ENCODE measurements at regions not wholly inside any gene's neighbourhood (a gene's known extent, or its start where the extent isn't known, plus 50 kb on each side); places are given as distances from the start of the nearest gene placed in this dataset.

DNA sequence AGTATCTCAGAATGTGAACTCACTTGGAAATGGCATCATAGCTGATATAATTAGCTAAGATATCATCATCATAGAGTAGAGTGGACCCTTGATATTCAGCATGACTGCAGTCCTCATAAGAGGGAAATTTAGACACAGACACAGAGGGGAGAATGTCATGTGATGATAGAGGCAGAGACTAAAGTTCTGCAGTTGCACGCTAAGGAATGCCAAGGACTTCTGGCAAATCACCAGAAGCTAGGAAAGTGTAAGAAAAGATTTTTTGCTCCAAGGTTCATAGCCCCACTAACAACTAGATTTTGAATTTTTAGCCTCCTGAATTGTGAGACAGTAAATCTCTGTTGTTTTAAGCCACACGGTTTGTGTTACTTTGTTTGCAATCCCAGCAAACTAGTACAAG is 612.6 kb upstream of the ST8SIA4 start:
- TF ChIP-seq CTCF (IDR thresholded peaks at IDR 0.05; ENCODE audit: insufficient read depth, low read length) (no peak), POLR2AphosphoS5 (IDR thresholded peaks at IDR 0.05; ENCODE audit: low read depth) (no peak), GABPA (IDR thresholded peaks at IDR 0.05; ENCODE audit: low read depth) (no peak), SPI1 (IDR thresholded peaks at IDR 0.05; ENCODE audit: borderline replicate concordance, low read depth) (no peak)
- TF ChIP-seq, protein P1, sequence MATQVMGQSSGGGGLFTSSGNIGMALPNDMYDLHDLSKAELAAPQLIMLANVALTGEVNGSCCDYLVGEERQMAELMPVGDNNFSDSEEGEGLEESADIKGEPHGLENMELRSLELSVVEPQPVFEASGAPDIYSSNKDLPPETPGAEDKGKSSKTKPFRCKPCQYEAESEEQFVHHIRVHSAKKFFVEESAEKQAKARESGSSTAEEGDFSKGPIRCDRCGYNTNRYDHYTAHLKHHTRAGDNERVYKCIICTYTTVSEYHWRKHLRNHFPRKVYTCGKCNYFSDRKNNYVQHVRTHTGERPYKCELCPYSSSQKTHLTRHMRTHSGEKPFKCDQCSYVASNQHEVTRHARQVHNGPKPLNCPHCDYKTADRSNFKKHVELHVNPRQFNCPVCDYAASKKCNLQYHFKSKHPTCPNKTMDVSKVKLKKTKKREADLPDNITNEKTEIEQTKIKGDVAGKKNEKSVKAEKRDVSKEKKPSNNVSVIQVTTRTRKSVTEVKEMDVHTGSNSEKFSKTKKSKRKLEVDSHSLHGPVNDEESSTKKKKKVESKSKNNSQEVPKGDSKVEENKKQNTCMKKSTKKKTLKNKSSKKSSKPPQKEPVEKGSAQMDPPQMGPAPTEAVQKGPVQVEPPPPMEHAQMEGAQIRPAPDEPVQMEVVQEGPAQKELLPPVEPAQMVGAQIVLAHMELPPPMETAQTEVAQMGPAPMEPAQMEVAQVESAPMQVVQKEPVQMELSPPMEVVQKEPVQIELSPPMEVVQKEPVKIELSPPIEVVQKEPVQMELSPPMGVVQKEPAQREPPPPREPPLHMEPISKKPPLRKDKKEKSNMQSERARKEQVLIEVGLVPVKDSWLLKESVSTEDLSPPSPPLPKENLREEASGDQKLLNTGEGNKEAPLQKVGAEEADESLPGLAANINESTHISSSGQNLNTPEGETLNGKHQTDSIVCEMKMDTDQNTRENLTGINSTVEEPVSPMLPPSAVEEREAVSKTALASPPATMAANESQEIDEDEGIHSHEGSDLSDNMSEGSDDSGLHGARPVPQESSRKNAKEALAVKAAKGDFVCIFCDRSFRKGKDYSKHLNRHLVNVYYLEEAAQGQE (IDR thresholded peaks at IDR 0.05; ENCODE audit: insufficient replicate concordance, low read depth) = no peak
